WTC11 (cell line): ENCODE measurements at regions not wholly inside any gene's neighbourhood (a gene's known extent, or its start where the extent isn't known, plus 50 kb on each side); places are given as distances from the start of the nearest gene placed in this dataset.

Experiments
- CREM ChIP-seq: sonication (generic); formaldehyde crosslinking; IDR thresholded peaks from 2 replicates; pipeline ENCODE4 v1.8.1; 2022; ENCODE audit warnings: mild to moderate bottlenecking, missing genetic modification reagents, moderate library complexity
- FOXJ3 ChIP-seq: sonication (generic); formaldehyde crosslinking; IDR thresholded peaks from 2 replicates; pipeline ENCODE4 v1.9.0; 2021; ENCODE audit warnings: missing genetic modification reagents, mild to moderate bottlenecking, borderline replicate concordance
- JUN ChIP-seq: sonication (generic); formaldehyde crosslinking; IDR thresholded peaks from 2 replicates; pipeline ENCODE4 v1.8.0; 2023; ENCODE audit warnings: mild to moderate bottlenecking, missing genetic modification reagents
- KAT7 ChIP-seq: sonication (generic); formaldehyde crosslinking; IDR thresholded peaks from 2 replicates; pipeline ENCODE4 v1.8.1; 2023; ENCODE audit warnings: missing genetic modification reagents, mild to moderate bottlenecking, borderline replicate concordance
- MXD4 ChIP-seq: fragments of 250-450 bp; sonication (Bioruptor Pico); IDR thresholded peaks from 2 replicates; pipeline ENCODE4 v1.8.0; 2021; ENCODE audit warnings: mild to moderate bottlenecking, moderate library complexity, borderline replicate concordance
- SP1 ChIP-seq: sonication (generic); formaldehyde crosslinking; conservative IDR thresholded peaks from 2 replicates; pipeline ENCODE4 v1.8.1; 2022; ENCODE audit warnings: missing genetic modification reagents
- TEAD4 ChIP-seq: sonication (generic); formaldehyde crosslinking; IDR thresholded peaks from 2 replicates; pipeline ENCODE4 v1.8.0; 2022; ENCODE audit warnings: mild to moderate bottlenecking, missing genetic modification reagents
- ZBTB21 ChIP-seq: sonication (generic); formaldehyde crosslinking; IDR thresholded peaks from 2 replicates; pipeline ENCODE4 v1.8.1; 2023; ENCODE audit warnings: mild to moderate bottlenecking, missing genetic modification reagents, borderline replicate concordance
- ZNF121 ChIP-seq: sonication (generic); formaldehyde crosslinking; IDR thresholded peaks from 2 replicates; pipeline ENCODE4 v1.8.0; 2023; ENCODE audit warnings: missing genetic modification reagents
- TF ChIP-seq, protein P1 (sequence below): fragments of 200-600 bp; IDR thresholded peaks from 2 replicates; pipeline ENCODE4 v1.8.0; 2022; ENCODE audit warnings: antibody characterized with exemption
- TF ChIP-seq, protein P2 (sequence below): sonication (generic); formaldehyde crosslinking; conservative IDR thresholded peaks from 2 replicates; pipeline ENCODE4 v1.8.1; 2022; ENCODE audit warnings: mild to moderate bottlenecking, missing genetic modification reagents
- TF ChIP-seq, protein P3 (sequence below): sonication (generic); formaldehyde crosslinking; IDR thresholded peaks from 2 replicates; pipeline ENCODE4 v1.8.1; 2022; ENCODE audit warnings: mild to moderate bottlenecking, missing genetic modification reagents, moderate library complexity, borderline replicate concordance
- TF ChIP-seq, protein P4 (sequence below): sonication (generic); formaldehyde crosslinking; IDR thresholded peaks from 2 replicates; pipeline ENCODE4 v1.8.0; 2022; ENCODE audit warnings: mild to moderate bottlenecking, missing genetic modification reagents
- TF ChIP-seq, protein P5 (sequence below): sonication (generic); formaldehyde crosslinking; IDR thresholded peaks from 2 replicates; pipeline ENCODE4 v1.8.1; 2023; ENCODE audit warnings: mild to moderate bottlenecking, missing genetic modification reagents

DNA sequence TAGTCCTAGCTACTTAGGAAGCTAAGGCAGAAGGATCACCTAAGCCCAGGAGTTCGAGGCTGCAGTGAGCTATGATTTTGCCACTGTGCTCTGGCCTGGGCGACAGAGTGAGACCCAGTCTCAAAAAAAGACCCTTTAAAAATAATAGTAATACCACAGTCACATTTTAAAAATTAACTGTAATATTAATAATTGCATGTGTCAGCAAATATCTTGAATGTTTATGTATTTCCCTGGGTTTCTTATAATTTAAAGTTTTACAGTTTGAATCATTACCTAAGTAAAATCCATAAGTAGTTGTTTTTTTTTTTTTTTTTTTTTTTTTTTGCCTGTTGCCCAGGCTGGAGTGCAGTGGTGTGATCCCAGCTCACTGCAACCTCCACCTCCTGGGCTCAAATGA is 69.2 kb downstream of the LYZL2 start:
- TF ChIP-seq, protein P1, sequence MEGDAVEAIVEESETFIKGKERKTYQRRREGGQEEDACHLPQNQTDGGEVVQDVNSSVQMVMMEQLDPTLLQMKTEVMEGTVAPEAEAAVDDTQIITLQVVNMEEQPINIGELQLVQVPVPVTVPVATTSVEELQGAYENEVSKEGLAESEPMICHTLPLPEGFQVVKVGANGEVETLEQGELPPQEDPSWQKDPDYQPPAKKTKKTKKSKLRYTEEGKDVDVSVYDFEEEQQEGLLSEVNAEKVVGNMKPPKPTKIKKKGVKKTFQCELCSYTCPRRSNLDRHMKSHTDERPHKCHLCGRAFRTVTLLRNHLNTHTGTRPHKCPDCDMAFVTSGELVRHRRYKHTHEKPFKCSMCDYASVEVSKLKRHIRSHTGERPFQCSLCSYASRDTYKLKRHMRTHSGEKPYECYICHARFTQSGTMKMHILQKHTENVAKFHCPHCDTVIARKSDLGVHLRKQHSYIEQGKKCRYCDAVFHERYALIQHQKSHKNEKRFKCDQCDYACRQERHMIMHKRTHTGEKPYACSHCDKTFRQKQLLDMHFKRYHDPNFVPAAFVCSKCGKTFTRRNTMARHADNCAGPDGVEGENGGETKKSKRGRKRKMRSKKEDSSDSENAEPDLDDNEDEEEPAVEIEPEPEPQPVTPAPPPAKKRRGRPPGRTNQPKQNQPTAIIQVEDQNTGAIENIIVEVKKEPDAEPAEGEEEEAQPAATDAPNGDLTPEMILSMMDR: no peak
- TF ChIP-seq SP1 (no peak), ZBTB21 (CRISPR knock-in tag) (no peak), ZNF121 (CRISPR knock-in tag) (no peak), JUN (CRISPR knock-in tag) (no peak), TEAD4 (CRISPR knock-in tag) (no peak), FOXJ3 (CRISPR knock-in tag) (no peak), MXD4 (CRISPR knock-in tag) (no peak), CREM (CRISPR knock-in tag) (no peak), KAT7 (CRISPR knock-in tag) (no peak)
- TF ChIP-seq, protein P2, sequence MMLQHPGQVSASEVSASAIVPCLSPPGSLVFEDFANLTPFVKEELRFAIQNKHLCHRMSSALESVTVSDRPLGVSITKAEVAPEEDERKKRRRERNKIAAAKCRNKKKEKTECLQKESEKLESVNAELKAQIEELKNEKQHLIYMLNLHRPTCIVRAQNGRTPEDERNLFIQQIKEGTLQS (CRISPR knock-in tag): no peak
- TF ChIP-seq, protein P3, sequence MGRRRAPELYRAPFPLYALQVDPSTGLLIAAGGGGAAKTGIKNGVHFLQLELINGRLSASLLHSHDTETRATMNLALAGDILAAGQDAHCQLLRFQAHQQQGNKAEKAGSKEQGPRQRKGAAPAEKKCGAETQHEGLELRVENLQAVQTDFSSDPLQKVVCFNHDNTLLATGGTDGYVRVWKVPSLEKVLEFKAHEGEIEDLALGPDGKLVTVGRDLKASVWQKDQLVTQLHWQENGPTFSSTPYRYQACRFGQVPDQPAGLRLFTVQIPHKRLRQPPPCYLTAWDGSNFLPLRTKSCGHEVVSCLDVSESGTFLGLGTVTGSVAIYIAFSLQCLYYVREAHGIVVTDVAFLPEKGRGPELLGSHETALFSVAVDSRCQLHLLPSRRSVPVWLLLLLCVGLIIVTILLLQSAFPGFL (CRISPR knock-in tag): no peak
- TF ChIP-seq, protein P4, sequence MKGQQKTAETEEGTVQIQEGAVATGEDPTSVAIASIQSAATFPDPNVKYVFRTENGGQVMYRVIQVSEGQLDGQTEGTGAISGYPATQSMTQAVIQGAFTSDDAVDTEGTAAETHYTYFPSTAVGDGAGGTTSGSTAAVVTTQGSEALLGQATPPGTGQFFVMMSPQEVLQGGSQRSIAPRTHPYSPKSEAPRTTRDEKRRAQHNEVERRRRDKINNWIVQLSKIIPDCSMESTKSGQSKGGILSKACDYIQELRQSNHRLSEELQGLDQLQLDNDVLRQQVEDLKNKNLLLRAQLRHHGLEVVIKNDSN (CRISPR knock-in tag): no peak
- TF ChIP-seq, protein P5, sequence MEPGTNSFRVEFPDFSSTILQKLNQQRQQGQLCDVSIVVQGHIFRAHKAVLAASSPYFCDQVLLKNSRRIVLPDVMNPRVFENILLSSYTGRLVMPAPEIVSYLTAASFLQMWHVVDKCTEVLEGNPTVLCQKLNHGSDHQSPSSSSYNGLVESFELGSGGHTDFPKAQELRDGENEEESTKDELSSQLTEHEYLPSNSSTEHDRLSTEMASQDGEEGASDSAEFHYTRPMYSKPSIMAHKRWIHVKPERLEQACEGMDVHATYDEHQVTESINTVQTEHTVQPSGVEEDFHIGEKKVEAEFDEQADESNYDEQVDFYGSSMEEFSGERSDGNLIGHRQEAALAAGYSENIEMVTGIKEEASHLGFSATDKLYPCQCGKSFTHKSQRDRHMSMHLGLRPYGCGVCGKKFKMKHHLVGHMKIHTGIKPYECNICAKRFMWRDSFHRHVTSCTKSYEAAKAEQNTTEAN: no peak
